ENCODE measurements at regions not wholly inside any gene's neighbourhood (a gene's known extent, or its start where the extent isn't known, plus 50 kb on each side); places are given as distances from the start of the nearest gene placed in this dataset.

GRCh38 chr2:19751631-19752030 is 150.2 kb downstream of the TTC32 start:
- TF ChIP-seq REST (IDR thresholded peaks at IDR 0.05; ENCODE audit: insufficient read depth in 1 of 2, low read depth in 2 of 2, low read length in 1 of 2) (no peak), CTCF (IDR thresholded peaks at IDR 0.05) (no peak), POLR2AphosphoS5 (IDR thresholded peaks at IDR 0.05; ENCODE audit: low read depth, low read length) (no peak), SIN3A (IDR thresholded peaks at IDR 0.05; ENCODE audit: borderline replicate concordance, insufficient read depth, low read depth, low read length) (no peak)
